Naive thymus-derived CD4-positive, alpha-beta T cell (primary cell): ENCODE measurements at regions not wholly inside any gene's neighbourhood (a gene's known extent, or its start where the extent isn't known, plus 50 kb on each side); places are given as distances from the start of the nearest gene placed in this dataset.
"Not testable (repeated sequence)": the region's sequence is repeated elsewhere in the genome, so short reads cannot be mapped to it uniquely, and the experiment has no call there.

Experiments used
- ATAC-seq: fragments of 150-1000 bp; cut with Tn5 transposase; 2 replicates; pipeline ENCODE4 v1.10.0; 2021; ENCODE audit warnings: mild to moderate bottlenecking, moderate library complexity
- CTCF ChIA-PET: fragments of 350-600 bp; sonication (Branson Sonifier 250); formaldehyde crosslinking; loops from one replicate; lab custom pipeline; 2021; ENCODE audit warnings: antibody characterized with exemption; lab: Charles Lee
- POLR2A ChIA-PET: fragments of 350-600 bp; sonication (Branson Sonifier 250); formaldehyde crosslinking; loops from one replicate; lab custom pipeline; 2021; ENCODE audit warnings: antibody characterized with exemption, inconsistent platforms; lab: Charles Lee
- DNase-seq, 9 donors: peaks; one replicate each; pipeline versions ENCODE4 v3.0.0 to v3.0.0-alpha.2; 2020 to 2022; ENCODE audit warnings: mixed read lengths in 1 of 9
- H3K27ac ChIP-seq: one replicate; pipeline ENCODE4 v1.7.0; 2013; ENCODE audit warnings: mild to moderate bottlenecking, low read depth, low read length, moderate library complexity
- H3K27me3 ChIP-seq, 2 donors: one replicate each; pipeline ENCODE4 v1.7.0; 2013; ENCODE audit warnings: low read length in 2 of 2, mild to moderate bottlenecking in 2 of 2, moderate library complexity in 2 of 2; ENCODE audit not compliant: control insufficient read depth in 2 of 2, insufficient read depth in 2 of 2
- H3K36me3 ChIP-seq, 3 experiments: 1 replicate in 2 of 3; 2 replicates in 1 of 3; pipeline ENCODE4 v1.7.0; 2013; ENCODE audit warnings: low read length in 3 of 3, mild to moderate bottlenecking in 3 of 3, moderate library complexity in 1 of 3; ENCODE audit not compliant: insufficient read depth in 3 of 3, control insufficient read depth in 2 of 3
- H3K4me1 ChIP-seq, 2 donors: one replicate each; pipeline ENCODE4 v1.7.0; 2013; ENCODE audit warnings: low read length in 2 of 2, mild to moderate bottlenecking in 2 of 2, moderate library complexity in 1 of 2; ENCODE audit not compliant: control insufficient read depth in 2 of 2, insufficient read depth in 2 of 2
- H3K4me3 ChIP-seq: 2 replicates; pipeline ENCODE4 v1.7.0; 2013; ENCODE audit warnings: mild to moderate bottlenecking, low read length
- H3K9me3 ChIP-seq, 3 experiments: 1 replicate in 2 of 3; 2 replicates in 1 of 3; pipeline ENCODE4 v1.7.0; 2013; ENCODE audit warnings: low read length in 3 of 3; ENCODE audit not compliant: control insufficient read depth in 2 of 3
- H3K27ac Mint-ChIP-seq, 9 donors: one replicate each; pipeline ENCODE4 v1.8.0; 2020 to 2022; ENCODE audit warnings: mixed read lengths in 9 of 9, mild to moderate bottlenecking in 8 of 9, moderate library complexity in 5 of 9, inconsistent platforms in 2 of 9
- H3K27me3 Mint-ChIP-seq, 5 donors: one replicate each; pipeline ENCODE4 v1.8.0; 2021 to 2022; ENCODE audit warnings: mixed read lengths in 5 of 5, mild to moderate bottlenecking in 1 of 5
- H3K36me3 Mint-ChIP-seq, 5 donors: one replicate each; pipeline ENCODE4 v1.8.0; 2020 to 2022; ENCODE audit warnings: mixed read lengths in 5 of 5, mild to moderate bottlenecking in 3 of 5, inconsistent platforms in 1 of 5
- H3K4me1 Mint-ChIP-seq, 7 donors: one replicate each; pipeline ENCODE4 v1.8.0; 2020 to 2022; ENCODE audit warnings: mixed read lengths in 7 of 7, mild to moderate bottlenecking in 3 of 7, inconsistent platforms in 1 of 7
- H3K4me3 Mint-ChIP-seq, 10 donors: one replicate each; pipeline ENCODE4 v1.8.0; 2020 to 2022; ENCODE audit warnings: mild to moderate bottlenecking in 10 of 10, mixed read lengths in 10 of 10, moderate library complexity in 6 of 10, inconsistent platforms in 2 of 10
- H3K9me3 Mint-ChIP-seq, 11 donors: one replicate each; pipeline ENCODE4 v1.8.0; 2020 to 2022; ENCODE audit warnings: mixed read lengths in 11 of 11, mild to moderate bottlenecking in 4 of 11, inconsistent platforms in 1 of 11, moderate library complexity in 1 of 11
- intact Hi-C, 2 donors: fragments of 100-400 bp; cut with micrococcal nuclease; formaldehyde crosslinking; loops; one replicate each; pipeline ENCODE4 v1.15.1; 2023

DNA sequence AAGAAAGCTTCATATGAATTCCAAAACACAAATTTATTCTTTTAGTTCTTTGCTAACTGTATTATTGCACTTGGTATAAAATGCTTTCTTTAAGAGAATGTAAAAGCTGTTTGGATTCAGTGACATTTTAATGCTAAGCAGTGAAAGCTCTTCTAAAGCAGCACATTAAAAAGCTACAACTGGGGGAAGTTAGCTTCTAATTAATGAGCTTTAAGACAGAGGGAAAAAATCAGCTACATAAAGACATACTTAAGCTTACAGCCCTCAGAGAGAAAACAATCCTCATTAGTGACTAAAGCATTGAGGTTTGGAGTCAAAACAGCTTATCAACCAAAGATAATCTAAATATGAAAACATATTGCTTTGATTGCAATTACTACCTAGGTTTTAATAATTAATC is 1222.2 kb upstream of the SPRY2 start:
- H3K9me3 Mint-ChIP-seq, result peaks cover 0 to 11% (median 2%) of the 10 kb centered on the region in 11 donors
- H3K4me3 Mint-ChIP-seq, result no peak overlapping the region
- no peak overlapping the region for H3K27ac Mint-ChIP-seq
- Histone ChIP-seq H3K4me1 (no peaks in the 10 kb centered on the region), H3K36me3 (no peaks in the 10 kb centered on the region), H3K4me3 (no peak overlapping the region), H3K27ac (no peak overlapping the region), H3K9me3 (no peaks in the 10 kb centered on the region), H3K27me3 (no peaks in the 10 kb centered on the region)
- DNase-seq (no peak), ATAC-seq (no peak)
- H3K4me1 Mint-ChIP-seq, result no peaks in the 10 kb centered on the region
- H3K36me3 Mint-ChIP-seq, result no peaks in the 10 kb centered on the region
- CTCF ChIA-PET, result no interaction called here
- intact Hi-C loops, result no loop called here
- POLR2A ChIA-PET, result no interaction called here
- no peaks in the 10 kb centered on the region for H3K27me3 Mint-ChIP-seq

DNA sequence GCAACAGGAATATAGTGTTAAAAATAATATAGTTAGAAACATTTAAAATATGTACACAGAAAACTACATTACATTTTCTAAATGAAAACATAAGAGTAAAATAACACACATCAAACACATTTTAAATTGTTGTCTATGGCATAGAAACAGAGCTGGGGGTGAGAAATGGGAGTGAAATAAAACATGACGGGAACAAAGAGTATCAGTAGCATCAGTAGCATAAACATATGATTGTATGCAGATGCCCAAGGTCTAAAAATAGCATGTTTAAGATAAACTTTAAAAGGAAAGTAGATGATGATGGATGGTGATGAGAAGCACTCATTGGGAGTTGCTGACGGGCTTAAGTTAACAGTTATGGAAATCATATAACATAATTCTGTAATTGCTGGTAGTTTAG is 1221.7 kb upstream of the SPRY2 start:
- H3K4me3 Mint-ChIP-seq, result no peak overlapping the region

DNA sequence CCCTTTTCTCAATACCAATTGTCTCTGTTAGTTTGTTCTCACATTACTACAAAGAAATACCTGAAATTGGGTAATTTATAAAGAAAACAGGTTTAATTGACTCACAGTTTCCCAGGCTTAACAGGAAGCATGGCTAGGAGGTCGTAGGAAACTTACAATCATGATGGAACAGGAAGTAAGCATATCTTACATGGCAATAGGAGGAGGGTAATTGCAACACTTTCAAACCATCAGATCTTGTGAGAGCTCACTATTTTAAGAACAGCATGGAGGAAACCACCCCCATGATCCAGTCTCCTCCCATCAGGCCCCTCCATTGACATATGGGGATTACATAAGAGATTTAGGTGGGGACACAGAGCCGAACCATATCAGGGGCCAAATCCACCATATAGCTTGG is 1210.1 kb upstream of the SPRY2 start:
- ATAC-seq (no peak), DNase-seq (no peak)
- CTCF ChIA-PET, result no interaction called here
- peaks cover 4 to 38% (median 16%) of the 10 kb centered on the region in 11 donors for H3K9me3 Mint-ChIP-seq
- no peak overlapping the region for H3K4me3 Mint-ChIP-seq
- H3K9me3 ChIP-seq, result peaks cover 0 to 11% (median 0%) of the 10 kb centered on the region in 3 experiments
- H3K36me3 Mint-ChIP-seq, result peaks cover 0 to 6% (median 0%) of the 10 kb centered on the region in 5 donors
- no peak overlapping the region for H3K27ac ChIP-seq
- no peaks in the 10 kb centered on the region for H3K27me3 ChIP-seq
- H3K36me3 ChIP-seq, result no peaks in the 10 kb centered on the region
- H3K27me3 Mint-ChIP-seq, result no peaks in the 10 kb centered on the region
- H3K4me1 Mint-ChIP-seq, result no peaks in the 10 kb centered on the region
- H3K4me1 ChIP-seq, result no peaks in the 10 kb centered on the region
- H3K27ac Mint-ChIP-seq, result no peak overlapping the region
- no peak overlapping the region for H3K4me3 ChIP-seq
- intact Hi-C loops, result no loop called here
- POLR2A ChIA-PET, result no interaction called here

More for the DNA sequence above, 1221.7 kb upstream of the SPRY2 start:
- no peak for DNase-seq
- intact Hi-C loops, result no loop called here
- H3K4me3 ChIP-seq, result no peak overlapping the region
- POLR2A ChIA-PET, result no interaction called here
- H3K36me3 ChIP-seq, result no peaks in the 10 kb centered on the region
- Mint-ChIP-seq H3K9me3 (peaks cover 0 to 14% (median 2%) of the 10 kb centered on the region in 11 donors), H3K27ac (no peak overlapping the region), H3K4me1 (no peaks in the 10 kb centered on the region), H3K27me3 (no peaks in the 10 kb centered on the region), H3K36me3 (no peaks in the 10 kb centered on the region)
- no peak for ATAC-seq
- H3K27me3 ChIP-seq, result no peaks in the 10 kb centered on the region
- no peak overlapping the region for H3K27ac ChIP-seq
- H3K9me3 ChIP-seq, result no peaks in the 10 kb centered on the region
- no peaks in the 10 kb centered on the region for H3K4me1 ChIP-seq
- CTCF ChIA-PET, result no interaction called here

DNA sequence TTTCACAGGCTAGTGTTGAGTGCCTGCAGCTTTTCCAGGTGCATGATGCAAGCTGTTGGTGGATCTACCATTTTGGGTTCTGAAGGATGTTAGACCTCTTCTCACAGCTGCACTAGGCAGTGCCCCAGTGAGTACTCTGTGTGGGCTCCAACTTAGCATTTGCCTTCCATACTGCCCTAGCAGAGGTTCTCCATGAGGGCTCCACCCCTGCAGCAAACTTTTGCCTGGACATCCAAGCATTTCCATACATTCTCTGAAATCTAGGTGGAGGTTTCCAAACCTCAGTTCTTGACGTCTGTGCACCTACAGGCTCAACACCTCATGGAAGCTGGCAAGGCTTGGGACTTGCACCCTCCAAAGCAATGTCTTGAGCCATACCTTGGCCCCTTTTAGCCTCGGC is 1205.4 kb upstream of the SPRY2 start:
- POLR2A ChIA-PET, ATAC-seq, intact Hi-C loops, H3K27ac ChIP-seq, CTCF ChIA-PET, H3K4me3 ChIP-seq, H3K36me3 Mint-ChIP-seq, H3K36me3 ChIP-seq, H3K4me3 Mint-ChIP-seq, H3K4me1 Mint-ChIP-seq, H3K27ac Mint-ChIP-seq, DNase-seq, H3K4me1 ChIP-seq, H3K27me3 ChIP-seq, H3K27me3 Mint-ChIP-seq: not testable (repeated sequence)
- H3K9me3 Mint-ChIP-seq, result peaks cover 7 to 36% (median 14%) of the 10 kb centered on the region in 11 donors
- peaks cover 0 to 11% (median 0%) of the 10 kb centered on the region in 3 experiments for H3K9me3 ChIP-seq

DNA sequence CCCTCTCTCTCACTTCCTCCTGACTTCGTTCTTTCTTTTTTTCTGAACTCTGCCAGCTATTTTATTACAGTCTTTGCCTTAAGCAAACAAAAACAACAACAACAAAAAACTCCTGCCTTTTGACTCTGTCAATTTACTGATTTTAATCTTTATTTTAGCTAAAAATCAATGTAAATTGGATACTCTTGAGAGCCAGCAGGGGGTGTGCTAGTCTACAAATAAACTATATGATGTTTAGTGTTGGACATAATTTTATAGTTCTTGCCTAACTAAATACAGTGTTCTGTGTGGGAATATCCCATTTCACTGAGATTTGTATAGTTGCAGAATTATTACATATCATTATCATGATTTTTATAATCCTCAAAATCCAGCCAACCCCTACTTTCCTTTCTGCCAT is 1199.9 kb upstream of the SPRY2 start:
- no peak overlapping the region for H3K27ac Mint-ChIP-seq
- POLR2A ChIA-PET, result no interaction called here
- H3K27me3 ChIP-seq, result no peaks in the 10 kb centered on the region
- H3K27me3 Mint-ChIP-seq, result no peaks in the 10 kb centered on the region
- H3K36me3 Mint-ChIP-seq, result peaks cover 0 to 4% (median 0%) of the 10 kb centered on the region in 5 donors
- no peaks in the 10 kb centered on the region for H3K4me1 Mint-ChIP-seq
- DNase-seq, result no peak
- no peak overlapping the region for H3K4me3 Mint-ChIP-seq
- CTCF ChIA-PET, result no interaction called here
- ATAC-seq, result no peak
- no peak overlapping the region for H3K27ac ChIP-seq
- no peaks in the 10 kb centered on the region for H3K36me3 ChIP-seq
- intact Hi-C loops, result no loop called here
- H3K9me3 Mint-ChIP-seq, result peaks cover 0 to 20% (median 11%) of the 10 kb centered on the region in 11 donors
- H3K4me1 ChIP-seq, result no peaks in the 10 kb centered on the region
- no peaks in the 10 kb centered on the region for H3K9me3 ChIP-seq
- H3K4me3 ChIP-seq, result no peak overlapping the region

- H3K4me1 ChIP-seq, result no peaks in the 10 kb centered on the region
- ATAC-seq (no peak), DNase-seq (no peak)
- Mint-ChIP-seq H3K4me1 (no peaks in the 10 kb centered on the region), H3K9me3 (peaks cover 0 to 19% (median 9%) of the 10 kb centered on the region in 11 donors), H3K27ac (no peak overlapping the region), H3K4me3 (no peak overlapping the region), H3K27me3 (no peaks in the 10 kb centered on the region), H3K36me3 (peaks cover 0 to 4% (median 0%) of the 10 kb centered on the region in 5 donors)
- H3K27me3 ChIP-seq, result no peaks in the 10 kb centered on the region
- CTCF ChIA-PET, result no interaction called here
- no peak overlapping the region for H3K27ac ChIP-seq
- no peaks in the 10 kb centered on the region for H3K9me3 ChIP-seq
- intact Hi-C loops, result no loop called here
- no peak overlapping the region for H3K4me3 ChIP-seq
- POLR2A ChIA-PET, result no interaction called here
- H3K36me3 ChIP-seq, result no peaks in the 10 kb centered on the region
Observed at GRCh38 chr13:81539643-81540150, 1198.8 kb upstream of the SPRY2 start.

GRCh38 chr13:81498969-81499368 is 1158.0 kb upstream of the SPRY2 start:
- H3K4me3 Mint-ChIP-seq, result no peak overlapping the region
- Histone ChIP-seq H3K36me3 (no peaks in the 10 kb centered on the region), H3K4me3 (no peak overlapping the region), H3K9me3 (no peaks in the 10 kb centered on the region), H3K4me1 (no peaks in the 10 kb centered on the region), H3K27ac (no peak overlapping the region), H3K27me3 (no peaks in the 10 kb centered on the region)
- no peaks in the 10 kb centered on the region for H3K27me3 Mint-ChIP-seq
- no peaks in the 10 kb centered on the region for H3K36me3 Mint-ChIP-seq
- no peak for ATAC-seq
- H3K9me3 Mint-ChIP-seq, result peaks cover 4 to 50% (median 9%) of the 10 kb centered on the region in 11 donors
- POLR2A ChIA-PET, result no interaction called here
- no peak for DNase-seq
- CTCF ChIA-PET, result no interaction called here
- no peaks in the 10 kb centered on the region for H3K4me1 Mint-ChIP-seq
- intact Hi-C loops, result no loop called here
- H3K27ac Mint-ChIP-seq, result no peak overlapping the region
